ENCODE measurements at regions not wholly inside any gene's neighbourhood (a gene's known extent, or its start where the extent isn't known, plus 50 kb on each side); places are given as distances from the start of the nearest gene placed in this dataset.

DNA sequence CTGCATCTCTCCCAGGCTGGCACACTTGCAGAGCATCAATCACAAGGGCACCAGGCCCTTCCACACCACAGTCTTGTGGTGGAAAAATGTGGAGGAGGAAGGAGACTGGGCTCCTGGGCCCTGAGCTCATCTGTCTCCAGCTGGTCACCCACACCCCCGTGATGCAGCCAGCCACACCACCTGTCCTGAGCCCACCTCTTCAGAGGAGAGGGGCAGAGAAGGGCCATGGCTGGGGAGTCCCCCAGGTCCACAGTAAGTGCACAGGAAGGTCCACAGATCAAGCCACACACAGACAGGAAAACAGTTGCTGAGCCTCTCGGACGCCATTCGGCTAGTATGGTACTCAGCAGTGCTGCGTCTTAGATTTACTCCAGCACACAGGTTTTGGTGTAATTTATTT, 203.5 kb upstream of the SALL3 start:
- Histone ChIP-seq H3K4me2 (no peak overlapping the region), H3K4me1 (ENCODE audit: low read depth, poor library complexity, severe bottlenecking) (no peaks in the 10 kb centered on the region), H4K20me1 (ENCODE audit: insufficient read depth) (no peaks in the 10 kb centered on the region), H3K4me3 (IDR thresholded peaks at IDR 0.05; ENCODE audit: insufficient read depth, low read depth, low read length) (no peak overlapping the region), H3K79me2 (ENCODE audit: insufficient read depth, low read depth) (no peaks in the 10 kb centered on the region), H3K27ac (no peak overlapping the region), H3K36me3 (ENCODE audit: insufficient read depth) (no peaks in the 10 kb centered on the region), H3K27me3 (ENCODE audit: insufficient read depth, low read depth) (no peaks in the 10 kb centered on the region), H2AFZ (ENCODE audit: low read depth) (no peak overlapping the region), H3K9ac (no peak overlapping the region)
- TF ChIP-seq, protein P1, sequence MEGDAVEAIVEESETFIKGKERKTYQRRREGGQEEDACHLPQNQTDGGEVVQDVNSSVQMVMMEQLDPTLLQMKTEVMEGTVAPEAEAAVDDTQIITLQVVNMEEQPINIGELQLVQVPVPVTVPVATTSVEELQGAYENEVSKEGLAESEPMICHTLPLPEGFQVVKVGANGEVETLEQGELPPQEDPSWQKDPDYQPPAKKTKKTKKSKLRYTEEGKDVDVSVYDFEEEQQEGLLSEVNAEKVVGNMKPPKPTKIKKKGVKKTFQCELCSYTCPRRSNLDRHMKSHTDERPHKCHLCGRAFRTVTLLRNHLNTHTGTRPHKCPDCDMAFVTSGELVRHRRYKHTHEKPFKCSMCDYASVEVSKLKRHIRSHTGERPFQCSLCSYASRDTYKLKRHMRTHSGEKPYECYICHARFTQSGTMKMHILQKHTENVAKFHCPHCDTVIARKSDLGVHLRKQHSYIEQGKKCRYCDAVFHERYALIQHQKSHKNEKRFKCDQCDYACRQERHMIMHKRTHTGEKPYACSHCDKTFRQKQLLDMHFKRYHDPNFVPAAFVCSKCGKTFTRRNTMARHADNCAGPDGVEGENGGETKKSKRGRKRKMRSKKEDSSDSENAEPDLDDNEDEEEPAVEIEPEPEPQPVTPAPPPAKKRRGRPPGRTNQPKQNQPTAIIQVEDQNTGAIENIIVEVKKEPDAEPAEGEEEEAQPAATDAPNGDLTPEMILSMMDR (conservative IDR thresholded peaks at IDR 0.05; ENCODE audit: low read depth, low read length), result no peak

DNA sequence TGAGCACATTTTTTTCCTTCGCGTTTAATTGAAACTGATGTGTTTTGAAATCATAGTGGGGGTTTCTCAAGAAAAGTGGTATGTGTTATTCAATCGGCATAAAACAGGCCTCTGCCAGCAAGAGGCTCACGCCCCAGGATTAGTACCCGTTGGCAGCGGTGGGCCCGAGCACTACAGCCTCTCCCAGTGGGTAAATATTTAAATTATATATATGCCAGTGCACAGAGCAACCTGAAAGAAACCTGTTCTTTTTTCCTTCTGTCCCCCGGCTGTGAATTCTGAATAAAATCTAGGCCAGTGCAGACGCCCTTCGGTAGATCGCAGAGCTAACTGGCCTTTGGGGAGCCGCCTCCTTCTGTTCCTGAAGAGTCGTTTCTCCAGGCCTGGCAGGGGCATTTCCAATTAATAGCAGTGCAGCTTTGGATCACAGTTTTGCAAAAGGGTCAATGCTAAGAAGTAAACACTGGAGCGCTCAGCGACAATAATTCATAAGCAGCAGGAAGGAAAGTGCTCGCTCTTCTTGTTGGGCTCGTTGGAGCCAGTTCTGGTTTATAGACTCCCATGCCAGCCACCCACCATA, 202.8 kb upstream of the SALL3 start:
- no peaks in the 10 kb centered on the region for H4K20me1 ChIP-seq (ENCODE audit: insufficient read depth)
- no peak overlapping the region for H3K27ac ChIP-seq
- TF ChIP-seq, protein P1 (conservative IDR thresholded peaks at IDR 0.05; ENCODE audit: low read depth, low read length), result no peak

GRCh38 chr18:78777992-78778391, 201.6 kb upstream of the SALL3 start:
- Histone ChIP-seq H2AFZ (ENCODE audit: low read depth) (no peak overlapping the region), H3K4me2 (no peak overlapping the region), H4K20me1 (ENCODE audit: insufficient read depth) (no peaks in the 10 kb centered on the region), H3K79me2 (ENCODE audit: insufficient read depth, low read depth) (no peaks in the 10 kb centered on the region), H3K36me3 (ENCODE audit: insufficient read depth) (no peaks in the 10 kb centered on the region), H3K9ac (no peak overlapping the region), H3K27me3 (ENCODE audit: insufficient read depth, low read depth) (no peaks in the 10 kb centered on the region), H3K4me1 (ENCODE audit: low read depth, poor library complexity, severe bottlenecking) (no peaks in the 10 kb centered on the region), H3K27ac (no peak overlapping the region), H3K4me3 (IDR thresholded peaks at IDR 0.05; ENCODE audit: insufficient read depth, low read depth, low read length) (no peak overlapping the region)
- TF ChIP-seq, protein P1 (conservative IDR thresholded peaks at IDR 0.05; ENCODE audit: low read depth, low read length), result no peak

More for the DNA sequence above, 202.8 kb upstream of the SALL3 start:
- no peaks in the 10 kb centered on the region for H3K36me3 ChIP-seq (ENCODE audit: insufficient read depth)
- H2AFZ ChIP-seq (ENCODE audit: low read depth), result no peak overlapping the region
- H3K4me1 ChIP-seq (ENCODE audit: low read depth, poor library complexity, severe bottlenecking), result no peaks in the 10 kb centered on the region
- no peaks in the 10 kb centered on the region for H3K79me2 ChIP-seq (ENCODE audit: insufficient read depth, low read depth)
- no peak overlapping the region for H3K9ac ChIP-seq
- no peak overlapping the region for H3K4me2 ChIP-seq
- no peak overlapping the region for H3K4me3 ChIP-seq (IDR thresholded peaks at IDR 0.05; ENCODE audit: insufficient read depth, low read depth, low read length)
- no peaks in the 10 kb centered on the region for H3K27me3 ChIP-seq (ENCODE audit: insufficient read depth, low read depth)

DNA sequence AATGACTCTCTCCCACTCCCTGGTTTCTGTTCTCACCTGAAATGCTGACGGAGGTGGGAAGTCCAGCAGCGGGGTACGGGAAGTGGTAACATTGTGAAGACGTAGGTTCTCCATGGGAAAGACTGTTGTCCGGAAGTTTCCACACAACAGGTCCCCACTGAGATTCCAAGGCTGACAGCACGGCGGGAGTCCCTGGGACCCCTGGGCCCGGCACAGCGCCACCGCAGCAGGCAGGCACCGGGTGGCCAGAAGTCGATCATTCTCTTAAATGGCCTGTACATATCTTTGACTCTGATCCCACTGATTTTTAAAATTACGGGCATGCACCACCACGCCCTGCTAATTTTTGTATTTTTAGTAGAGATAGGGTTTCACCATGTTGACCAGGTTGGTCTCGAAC, 201.0 kb upstream of the SALL3 start:
- H3K9ac ChIP-seq, result no peak overlapping the region
- no peaks in the 10 kb centered on the region for H3K4me1 ChIP-seq (ENCODE audit: low read depth, poor library complexity, severe bottlenecking)
- no peak overlapping the region for H3K4me2 ChIP-seq
- no peaks in the 10 kb centered on the region for H4K20me1 ChIP-seq (ENCODE audit: insufficient read depth)
- no peak overlapping the region for H3K4me3 ChIP-seq (IDR thresholded peaks at IDR 0.05; ENCODE audit: insufficient read depth, low read depth, low read length)
- H3K36me3 ChIP-seq (ENCODE audit: insufficient read depth), result no peaks in the 10 kb centered on the region
- H2AFZ ChIP-seq (ENCODE audit: low read depth), result no peak overlapping the region
- H3K27ac ChIP-seq, result no peak overlapping the region
- TF ChIP-seq, protein P1 (conservative IDR thresholded peaks at IDR 0.05; ENCODE audit: low read depth, low read length), result no peak
- H3K27me3 ChIP-seq (ENCODE audit: insufficient read depth, low read depth), result no peaks in the 10 kb centered on the region
- no peaks in the 10 kb centered on the region for H3K79me2 ChIP-seq (ENCODE audit: insufficient read depth, low read depth)

All from KMS-11 (cell line).